A204.1 (cell line): ENCODE measurements at regions not wholly inside any gene's neighbourhood (a gene's known extent, or its start where the extent isn't known, plus 50 kb on each side); places are given as distances from the start of the nearest gene placed in this dataset.

Source experiments
- FAIRE-seq: peaks from 2 replicates; lab custom pipeline; 2012; peaks lifted over from hg19 to GRCh38; lab: Jason Lieb, UNC

DNA sequence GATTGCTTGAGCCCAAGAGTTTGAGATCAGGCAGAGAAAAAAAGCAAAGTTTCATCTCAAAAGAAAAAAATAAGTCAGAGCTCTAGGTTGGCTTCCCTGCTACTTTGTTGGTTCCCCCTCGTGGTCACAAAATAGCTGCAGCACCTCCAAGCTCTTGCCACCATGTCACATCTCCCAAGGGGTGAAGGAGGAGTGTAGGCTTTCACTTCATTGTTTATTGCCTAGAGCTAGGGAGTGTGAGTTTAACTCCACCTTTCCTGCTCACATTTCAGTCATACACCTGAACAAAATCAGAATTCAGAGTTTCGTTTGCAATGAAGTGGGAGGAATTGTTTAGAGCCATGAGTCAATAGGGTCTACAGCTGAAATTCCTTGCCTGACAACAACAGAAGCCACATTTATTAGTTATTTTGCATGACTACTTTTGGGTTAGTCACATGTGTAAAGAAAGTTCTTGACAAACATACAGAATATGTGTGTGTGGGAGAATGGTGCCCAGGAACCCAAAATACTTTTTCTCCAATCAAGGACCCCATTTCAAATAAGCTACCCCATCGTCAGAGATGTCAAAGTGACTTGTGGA lies 56.2 kb upstream of the UFL1 start:
- no peak for FAIRE-seq

DNA sequence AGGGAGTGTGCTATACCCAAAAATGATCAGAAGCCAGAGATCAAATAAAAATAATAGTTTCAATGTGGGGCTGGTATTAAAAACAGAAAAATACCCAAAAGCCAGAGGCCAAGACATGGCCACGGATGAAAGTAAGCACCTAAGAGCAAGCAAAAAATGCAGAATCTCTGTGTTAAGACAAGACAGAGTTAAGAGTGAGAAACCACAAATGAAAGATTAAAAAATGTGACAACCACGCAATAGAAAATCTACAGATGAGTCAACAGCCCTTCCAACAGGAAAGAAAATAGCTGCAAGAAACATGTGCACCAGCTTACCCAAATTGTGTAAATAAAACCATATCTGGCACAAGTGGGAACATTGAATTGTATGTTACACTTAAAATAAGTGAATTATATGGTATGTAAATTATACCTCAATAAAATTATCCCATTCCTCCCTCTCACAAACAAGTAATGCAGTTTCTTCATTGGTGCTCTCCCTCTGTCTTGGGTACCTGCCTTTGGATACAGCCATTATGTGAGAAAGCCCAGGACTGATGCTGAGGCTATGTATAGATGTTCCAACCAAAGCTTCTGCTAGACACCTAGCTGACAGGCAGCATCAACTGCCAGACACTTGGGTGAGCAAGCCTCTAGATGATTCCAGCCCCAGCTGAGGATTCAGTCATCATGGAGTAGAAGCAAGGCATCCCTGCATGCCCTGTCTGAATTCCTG lies 55.3 kb upstream of the UFL1 start:
- FAIRE-seq, result no peak

DNA sequence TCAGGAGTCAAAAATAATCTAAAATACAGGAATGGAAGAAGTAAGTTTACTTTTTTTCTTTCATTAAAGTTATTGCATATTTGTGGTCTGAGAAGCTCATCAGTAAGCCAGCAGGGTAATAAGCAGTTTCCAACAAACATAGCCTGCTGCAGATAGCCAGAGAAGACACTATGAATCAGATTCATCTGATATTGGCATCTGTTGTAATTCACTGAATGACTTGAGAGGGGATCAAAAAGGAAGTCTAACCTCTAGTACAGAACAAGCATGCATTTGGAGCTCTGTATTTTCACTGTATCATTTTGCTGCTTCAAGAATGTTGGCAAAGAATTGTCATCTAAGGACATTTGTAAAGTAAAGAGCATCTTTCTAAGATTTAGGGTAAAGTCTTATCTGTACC lies 53.8 kb upstream of the UFL1 start:
- FAIRE-seq, result no peak

- FAIRE-seq, result no peak
Observed at GRCh38 chr6:96468281-96468680, 53.3 kb upstream of the UFL1 start.

- peak; percentile 94 for FAIRE-seq
Observed at GRCh38 chr6:96468681-96469224, 52.9 kb upstream of the UFL1 start.

- no peak for FAIRE-seq
Observed at GRCh38 chr6:96469312-96469711, 52.3 kb upstream of the UFL1 start.

GRCh38 chr6:96470296-96470695 lies 51.3 kb upstream of the UFL1 start:
- FAIRE-seq, result no peak
